NB4 (cell line): ENCODE measurements at regions not wholly inside any gene's neighbourhood (a gene's known extent, or its start where the extent isn't known, plus 50 kb on each side); places are given as distances from the start of the nearest gene placed in this dataset.

Source experiments
- DNase-seq: peaks from one replicate; pipeline ENCODE4 v3.0.0; 2010; ENCODE audit warnings: low read depth
- H3K4me3 ChIP-seq: one replicate; pipeline ENCODE4 v1.5.1; 2011; ENCODE audit warnings: mild to moderate bottlenecking, low read depth, low read length, moderate library complexity
- MAX ChIP-seq: IDR thresholded peaks from 2 replicates; pipeline ENCODE4 v1.6.1; 2011; ENCODE audit warnings: low read depth, low read length
- MYC ChIP-seq: IDR thresholded peaks from 2 replicates; pipeline ENCODE4 v1.6.1; 2011; ENCODE audit warnings: low read depth, low read length
- POLR2A ChIP-seq: IDR thresholded peaks from 2 replicates; pipeline ENCODE4 v1.6.1; 2011; ENCODE audit warnings: mild to moderate bottlenecking; ENCODE audit not compliant: insufficient read length; ENCODE audit errors: extremely low read depth
- TF ChIP-seq, protein P1 (sequence below): IDR thresholded peaks from one replicate; pipeline ENCODE4 v1.5.1; 2012; ENCODE audit warnings: low read depth, low read length

DNA sequence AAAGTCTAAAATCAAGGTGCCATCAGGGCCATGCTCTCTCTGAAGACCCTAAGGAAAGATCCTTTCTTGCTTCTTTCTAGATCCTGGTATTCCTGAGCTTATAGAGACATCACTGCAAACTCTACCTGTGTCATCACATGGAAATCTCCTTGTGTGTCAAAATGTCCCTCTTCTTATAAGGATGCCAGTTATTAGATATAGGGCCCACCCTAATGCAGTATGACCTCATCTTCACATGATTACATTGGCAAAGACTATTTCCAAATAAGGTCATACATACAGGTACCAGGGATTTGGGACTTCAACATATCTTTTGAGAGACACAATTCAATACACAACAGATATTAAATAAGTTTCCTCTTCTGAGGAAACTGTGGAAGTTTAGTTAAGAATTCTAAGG, 123.9 kb downstream of the UNC5CL start:
- H3K4me3 ChIP-seq, result no peak overlapping the region
- no peak for DNase-seq
- TF ChIP-seq MYC (no peak), MAX (no peak), POLR2A (no peak)
- TF ChIP-seq, protein P1, sequence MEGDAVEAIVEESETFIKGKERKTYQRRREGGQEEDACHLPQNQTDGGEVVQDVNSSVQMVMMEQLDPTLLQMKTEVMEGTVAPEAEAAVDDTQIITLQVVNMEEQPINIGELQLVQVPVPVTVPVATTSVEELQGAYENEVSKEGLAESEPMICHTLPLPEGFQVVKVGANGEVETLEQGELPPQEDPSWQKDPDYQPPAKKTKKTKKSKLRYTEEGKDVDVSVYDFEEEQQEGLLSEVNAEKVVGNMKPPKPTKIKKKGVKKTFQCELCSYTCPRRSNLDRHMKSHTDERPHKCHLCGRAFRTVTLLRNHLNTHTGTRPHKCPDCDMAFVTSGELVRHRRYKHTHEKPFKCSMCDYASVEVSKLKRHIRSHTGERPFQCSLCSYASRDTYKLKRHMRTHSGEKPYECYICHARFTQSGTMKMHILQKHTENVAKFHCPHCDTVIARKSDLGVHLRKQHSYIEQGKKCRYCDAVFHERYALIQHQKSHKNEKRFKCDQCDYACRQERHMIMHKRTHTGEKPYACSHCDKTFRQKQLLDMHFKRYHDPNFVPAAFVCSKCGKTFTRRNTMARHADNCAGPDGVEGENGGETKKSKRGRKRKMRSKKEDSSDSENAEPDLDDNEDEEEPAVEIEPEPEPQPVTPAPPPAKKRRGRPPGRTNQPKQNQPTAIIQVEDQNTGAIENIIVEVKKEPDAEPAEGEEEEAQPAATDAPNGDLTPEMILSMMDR, result no peak

GRCh38 chr6:40914005-40914404, 125.0 kb downstream of the UNC5CL start:
- TF ChIP-seq, protein P1, result no peak
- TF ChIP-seq MAX (no peak), MYC (no peak), POLR2A (no peak)
- DNase-seq, result no peak
- no peak overlapping the region for H3K4me3 ChIP-seq

- peak; percentile 72 for DNase-seq
- TF ChIP-seq MYC, result no peak
- no peak for TF ChIP-seq MAX
- TF ChIP-seq, protein P1, result peak; percentile 73
- H3K4me3 ChIP-seq, result no peak overlapping the region
These were observed 126.7 kb downstream of the UNC5CL start for GRCh38 chr6:40912158-40912946.

- no peak for DNase-seq
- no peak for TF ChIP-seq MYC
- TF ChIP-seq POLR2A, result no peak
- no peak for TF ChIP-seq MAX
- TF ChIP-seq, protein P1, result no peak
- H3K4me3 ChIP-seq, result no peak overlapping the region
These were observed 128.6 kb downstream of the UNC5CL start for GRCh38 chr6:40910260-40910893.

- TF ChIP-seq POLR2A (no peak), MYC (no peak), MAX (no peak)
- TF ChIP-seq, protein P1, result no peak
- DNase-seq, result no peak
- no peak overlapping the region for H3K4me3 ChIP-seq
These were observed 129.2 kb downstream of the UNC5CL start for GRCh38 chr6:40909811-40910210.
